Adrenal gland (tissue), 5 donors: ENCODE measurements at regions not wholly inside any gene's neighbourhood (a gene's known extent, or its start where the extent isn't known, plus 50 kb on each side); places are given as distances from the start of the nearest gene placed in this dataset.

Experiments used
- POLR2A ChIP-seq, 2 donors: fragments of 450-650 bp; IDR thresholded peaks; one replicate each; pipeline ENCODE4 v1.6.1; 2017; ENCODE audit warnings: antibody characterized with exemption in 2 of 2, mild to moderate bottlenecking in 2 of 2, moderate library complexity in 1 of 2
- TF ChIP-seq, protein P1 (sequence below), 6 experiments: fragments of 450-650 bp in 4 of 6; fragments of 200-600 bp in 2 of 6; sonication (generic) in 1 of 6; IDR thresholded peaks; 1 replicate in 5 of 6; 2 replicates in 1 of 6; pipeline versions ENCODE4 v1.5.1 to v1.8.0; 2016 to 2021; ENCODE audit warnings: antibody characterized with exemption in 6 of 6, mild to moderate bottlenecking in 2 of 6, moderate library complexity in 1 of 6
- donor health status: DM: no; HTN: no; CAD: no.

DNA sequence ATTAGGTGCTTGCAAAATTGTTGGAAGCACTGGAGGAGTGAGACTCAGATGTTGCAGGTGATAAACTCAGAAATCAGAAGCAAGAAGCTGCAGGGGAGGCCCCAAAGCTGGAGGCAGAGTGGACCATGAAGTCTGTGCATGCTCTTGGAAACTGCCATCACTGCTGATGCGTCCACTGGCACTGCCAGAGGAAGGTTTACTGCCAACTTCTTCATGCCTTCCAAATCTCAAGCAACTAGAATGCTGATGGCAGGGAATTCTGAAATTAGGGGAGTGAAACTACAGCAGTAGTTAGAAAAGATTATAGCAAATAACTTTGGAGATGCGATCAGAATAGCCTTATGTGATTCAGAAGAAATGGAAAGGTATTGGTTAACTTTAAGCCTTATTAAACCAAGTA, 277.1 kb upstream of the SDK2 start:
- TF ChIP-seq POLR2A (IDR thresholded peaks at IDR 0.05): no peak
- TF ChIP-seq, protein P1, sequence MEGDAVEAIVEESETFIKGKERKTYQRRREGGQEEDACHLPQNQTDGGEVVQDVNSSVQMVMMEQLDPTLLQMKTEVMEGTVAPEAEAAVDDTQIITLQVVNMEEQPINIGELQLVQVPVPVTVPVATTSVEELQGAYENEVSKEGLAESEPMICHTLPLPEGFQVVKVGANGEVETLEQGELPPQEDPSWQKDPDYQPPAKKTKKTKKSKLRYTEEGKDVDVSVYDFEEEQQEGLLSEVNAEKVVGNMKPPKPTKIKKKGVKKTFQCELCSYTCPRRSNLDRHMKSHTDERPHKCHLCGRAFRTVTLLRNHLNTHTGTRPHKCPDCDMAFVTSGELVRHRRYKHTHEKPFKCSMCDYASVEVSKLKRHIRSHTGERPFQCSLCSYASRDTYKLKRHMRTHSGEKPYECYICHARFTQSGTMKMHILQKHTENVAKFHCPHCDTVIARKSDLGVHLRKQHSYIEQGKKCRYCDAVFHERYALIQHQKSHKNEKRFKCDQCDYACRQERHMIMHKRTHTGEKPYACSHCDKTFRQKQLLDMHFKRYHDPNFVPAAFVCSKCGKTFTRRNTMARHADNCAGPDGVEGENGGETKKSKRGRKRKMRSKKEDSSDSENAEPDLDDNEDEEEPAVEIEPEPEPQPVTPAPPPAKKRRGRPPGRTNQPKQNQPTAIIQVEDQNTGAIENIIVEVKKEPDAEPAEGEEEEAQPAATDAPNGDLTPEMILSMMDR (IDR thresholded peaks at IDR 0.05): no peak
